Dendritic cell treated with granulocyte-macrophage colony-stimulating factor and Interleukin-4, amounts not matched to agents 40 ng/mL and 50 ng/mL, for 4 days (primary cell): ENCODE measurements at regions not wholly inside any gene's neighbourhood (a gene's known extent, or its start where the extent isn't known, plus 50 kb on each side); places are given as distances from the start of the nearest gene placed in this dataset.

Experiments
- H3K27ac Mint-ChIP-seq: one replicate; pipeline ENCODE4 v1.8.0; 2022; ENCODE audit warnings: mild to moderate bottlenecking, mixed read lengths
- H3K27me3 Mint-ChIP-seq: one replicate; pipeline ENCODE4 v1.8.0; 2022; ENCODE audit warnings: mild to moderate bottlenecking, mixed read lengths
- H3K36me3 Mint-ChIP-seq: one replicate; pipeline ENCODE4 v1.8.0; 2022; ENCODE audit warnings: low read depth, mixed read lengths
- H3K4me1 Mint-ChIP-seq: one replicate; pipeline ENCODE4 v1.8.0; 2022; ENCODE audit warnings: low read depth, mixed read lengths
- H3K4me3 Mint-ChIP-seq: one replicate; pipeline ENCODE4 v1.8.0; 2022; ENCODE audit warnings: mild to moderate bottlenecking, moderate library complexity, mixed read lengths
- H3K9me3 Mint-ChIP-seq: one replicate; pipeline ENCODE4 v1.8.0; 2022; ENCODE audit warnings: mixed read lengths
- intact Hi-C: fragments of 100-400 bp; cut with micrococcal nuclease; formaldehyde crosslinking; loops from one replicate; pipeline ENCODE4 v1.15.0; 2022

DNA sequence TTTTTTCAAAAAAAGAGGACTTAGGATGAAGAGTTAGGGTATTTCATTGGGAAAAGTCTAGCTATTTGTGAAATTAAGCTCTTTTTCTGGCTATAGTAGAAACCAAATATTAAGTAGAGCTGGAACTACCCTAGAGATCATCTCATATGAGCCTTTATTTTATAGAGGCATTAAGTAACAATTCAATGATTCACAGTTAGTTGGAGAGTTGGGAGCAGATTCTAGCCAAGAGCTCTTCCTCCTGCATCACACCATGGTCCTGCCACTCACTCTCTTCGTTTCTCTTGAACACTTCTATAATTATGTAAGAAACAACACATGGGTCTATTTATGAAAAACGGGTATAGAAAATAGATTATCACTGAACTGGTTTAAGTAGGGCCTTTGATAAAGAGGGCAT, 76.1 kb upstream of the ANK3 start:
- Mint-ChIP-seq H3K27ac (no peak overlapping the region), H3K27me3 (no peaks in the 10 kb centered on the region), H3K36me3 (no peaks in the 10 kb centered on the region), H3K4me1 (peaks cover 6% of the 10 kb centered on the region), H3K9me3 (no peaks in the 10 kb centered on the region), H3K4me3 (no peak overlapping the region)
- intact Hi-C loops = no loop called here

DNA sequence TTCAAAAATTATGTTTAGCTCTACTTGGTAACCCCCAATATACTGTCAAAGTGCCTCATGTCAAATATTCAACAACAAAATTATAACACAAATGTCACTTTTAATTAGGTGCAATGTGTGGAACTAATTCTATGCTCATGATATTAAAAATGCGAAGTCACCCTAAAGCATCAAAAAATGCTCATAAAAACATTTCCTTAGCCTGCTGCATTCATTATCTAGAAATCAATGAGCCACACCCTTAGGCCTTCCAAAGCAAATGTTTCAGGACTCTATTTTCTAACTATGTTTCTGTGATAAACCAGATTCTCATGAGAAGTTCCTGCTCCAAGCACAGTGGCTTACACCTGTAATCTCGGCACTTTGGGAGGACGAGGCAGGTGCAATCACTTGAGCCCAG, 75.0 kb upstream of the ANK3 start:
- H3K27ac Mint-ChIP-seq = no peak overlapping the region
- no peaks in the 10 kb centered on the region for H3K9me3 Mint-ChIP-seq
- H3K27me3 Mint-ChIP-seq = no peaks in the 10 kb centered on the region

GRCh38 chr10:60463746-60464145, 74.1 kb upstream of the ANK3 start:
- Mint-ChIP-seq H3K4me1 (peaks cover 6% of the 10 kb centered on the region), H3K27me3 (no peaks in the 10 kb centered on the region), H3K4me3 (no peak overlapping the region), H3K27ac (no peak overlapping the region), H3K9me3 (no peaks in the 10 kb centered on the region), H3K36me3 (no peaks in the 10 kb centered on the region)
- intact Hi-C loops = no loop called here

More for the DNA sequence above, 75.0 kb upstream of the ANK3 start:
- no peaks in the 10 kb centered on the region for H3K36me3 Mint-ChIP-seq
- H3K4me3 Mint-ChIP-seq = no peak overlapping the region
- peaks cover 6% of the 10 kb centered on the region for H3K4me1 Mint-ChIP-seq
- intact Hi-C loops = no loop called here

DNA sequence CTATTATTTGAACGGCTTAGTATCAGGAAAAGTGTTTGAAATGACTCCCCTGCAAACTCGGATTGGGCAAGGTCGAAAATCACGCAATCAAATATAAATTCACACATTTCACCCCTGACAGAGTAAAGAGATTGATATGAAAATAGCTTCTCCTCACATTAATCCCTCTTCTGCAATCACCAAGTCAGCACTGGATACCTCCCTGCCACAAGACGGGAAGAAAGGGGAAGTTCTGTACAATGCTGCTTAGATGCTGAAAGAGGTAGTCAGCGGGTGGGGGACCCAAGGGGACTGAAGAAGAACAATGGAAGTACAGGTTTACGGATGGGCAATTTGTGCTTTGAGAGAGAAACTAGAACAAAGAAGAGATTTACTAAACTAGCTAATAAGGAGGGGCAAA, 72.0 kb upstream of the ANK3 start:
- Mint-ChIP-seq H3K9me3 (no peaks in the 10 kb centered on the region), H3K27ac (peak overlapping the region; percentile 1), H3K4me1 (peaks cover 6% of the 10 kb centered on the region), H3K36me3 (no peaks in the 10 kb centered on the region), H3K27me3 (peaks cover 1% of the 10 kb centered on the region), H3K4me3 (no peak overlapping the region)
- intact Hi-C loops = no loop called here

DNA sequence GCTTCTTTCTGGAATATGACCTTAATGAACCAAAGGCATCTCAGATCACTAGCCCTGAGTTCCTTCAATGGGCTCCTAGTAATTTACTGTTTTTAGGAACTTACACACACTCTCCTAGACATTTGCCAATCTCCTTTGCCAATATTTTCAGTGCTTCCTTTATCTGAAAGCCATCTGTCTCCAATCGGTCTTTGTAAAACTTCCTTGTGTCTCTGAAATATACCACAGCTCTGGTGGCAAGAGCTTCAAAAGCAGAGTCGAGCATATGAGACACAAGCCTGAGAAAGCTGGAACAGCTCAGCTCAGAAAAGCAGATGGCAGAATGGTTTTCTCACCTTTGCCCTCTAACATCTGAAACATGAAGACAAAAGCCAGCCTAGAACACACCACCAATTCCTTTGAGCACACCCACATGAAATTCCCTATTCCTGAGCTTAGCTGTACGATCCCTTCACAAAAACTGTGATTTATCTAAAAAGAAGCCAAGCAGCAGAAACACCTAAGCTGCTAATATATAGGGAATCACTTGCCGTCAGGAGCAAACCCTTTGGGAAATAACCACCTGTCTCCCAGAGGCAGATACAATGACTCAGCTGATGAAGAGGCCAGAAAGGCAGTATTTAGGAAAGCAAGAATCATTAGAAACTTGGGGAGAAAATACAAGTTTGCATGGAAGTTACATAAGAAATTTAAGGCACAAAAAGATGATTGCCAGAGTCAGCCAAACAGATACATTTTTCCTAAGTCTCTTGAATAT, 70.2 kb upstream of the ANK3 start:
- H3K9me3 Mint-ChIP-seq = no peaks in the 10 kb centered on the region
- H3K36me3 Mint-ChIP-seq = no peaks in the 10 kb centered on the region
- intact Hi-C loops = no loop called here
- peaks cover 6% of the 10 kb centered on the region for H3K4me1 Mint-ChIP-seq
- H3K27me3 Mint-ChIP-seq = peaks cover 1% of the 10 kb centered on the region
- H3K27ac Mint-ChIP-seq = no peak overlapping the region
- H3K4me3 Mint-ChIP-seq = no peak overlapping the region

DNA sequence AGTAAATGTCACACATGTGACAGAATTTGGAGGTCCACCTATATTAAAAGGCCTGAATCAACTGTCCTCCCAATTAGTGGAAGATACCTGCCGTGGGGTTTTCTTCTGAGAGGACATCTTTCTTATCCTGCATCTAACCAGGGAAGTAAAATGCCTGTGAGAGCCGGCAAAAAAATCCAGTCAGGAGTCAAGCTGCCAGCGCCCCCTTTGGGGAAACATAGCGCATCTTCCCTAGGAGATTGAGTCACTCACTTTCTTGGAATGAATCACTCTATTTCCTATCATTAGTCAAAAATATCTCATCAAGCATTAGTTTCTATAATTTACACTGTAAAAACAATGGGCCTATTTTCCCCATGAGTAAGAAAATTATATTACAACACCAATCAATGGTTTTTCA, 66.4 kb upstream of the ANK3 start:
- Mint-ChIP-seq H3K4me1 (peaks cover 5% of the 10 kb centered on the region), H3K27me3 (peaks cover 1% of the 10 kb centered on the region), H3K27ac (no peak overlapping the region), H3K4me3 (no peak overlapping the region), H3K36me3 (no peaks in the 10 kb centered on the region), H3K9me3 (no peaks in the 10 kb centered on the region)
- intact Hi-C loops = no loop called here

DNA sequence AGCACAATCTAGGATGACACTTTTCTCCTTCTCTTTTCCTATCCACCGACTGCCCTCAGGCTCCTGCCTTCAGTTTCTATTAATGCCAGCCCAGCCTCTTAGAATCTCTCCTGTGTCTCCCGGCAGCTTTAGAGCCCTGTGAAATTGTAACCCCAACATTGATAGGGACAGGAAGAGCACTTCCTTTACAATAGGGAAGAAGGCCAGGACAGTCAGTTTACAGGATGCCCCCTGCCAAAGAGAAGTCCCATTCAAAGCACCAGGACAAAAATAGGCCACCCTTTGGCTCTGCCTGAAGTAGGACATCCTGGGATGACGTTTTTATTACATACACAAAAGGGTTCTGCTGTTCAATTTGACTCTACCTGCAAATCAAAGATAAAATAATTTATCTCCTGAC, 64.7 kb upstream of the ANK3 start:
- Mint-ChIP-seq H3K36me3 (no peaks in the 10 kb centered on the region), H3K27me3 (peaks cover 1% of the 10 kb centered on the region), H3K27ac (no peak overlapping the region), H3K4me1 (peaks cover 5% of the 10 kb centered on the region), H3K4me3 (no peak overlapping the region), H3K9me3 (no peaks in the 10 kb centered on the region)
- intact Hi-C loops = no loop called here

DNA sequence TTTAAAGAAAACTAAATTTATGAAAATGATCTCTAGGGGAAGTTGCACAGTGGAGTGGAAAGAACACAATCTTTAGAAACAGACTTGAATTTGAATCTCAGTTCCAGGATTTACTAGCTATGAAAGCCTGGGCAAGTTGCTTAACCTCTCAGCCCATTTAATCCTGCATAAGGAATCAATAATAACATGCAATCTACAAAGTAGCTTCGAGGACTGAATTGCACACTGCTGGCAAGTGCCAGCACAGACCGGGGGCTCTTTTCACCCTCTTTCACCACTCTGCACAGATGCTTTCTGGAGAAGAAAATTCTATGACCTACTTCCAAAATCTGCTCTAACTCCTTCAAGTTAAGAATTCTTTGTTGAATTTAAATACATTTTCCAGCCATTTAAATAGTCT, 63.4 kb upstream of the ANK3 start:
- Mint-ChIP-seq H3K4me1 (peaks cover 5% of the 10 kb centered on the region), H3K4me3 (no peak overlapping the region), H3K9me3 (no peaks in the 10 kb centered on the region), H3K36me3 (no peaks in the 10 kb centered on the region), H3K27ac (no peak overlapping the region), H3K27me3 (peaks cover 1% of the 10 kb centered on the region)
- intact Hi-C loops = no loop called here

DNA sequence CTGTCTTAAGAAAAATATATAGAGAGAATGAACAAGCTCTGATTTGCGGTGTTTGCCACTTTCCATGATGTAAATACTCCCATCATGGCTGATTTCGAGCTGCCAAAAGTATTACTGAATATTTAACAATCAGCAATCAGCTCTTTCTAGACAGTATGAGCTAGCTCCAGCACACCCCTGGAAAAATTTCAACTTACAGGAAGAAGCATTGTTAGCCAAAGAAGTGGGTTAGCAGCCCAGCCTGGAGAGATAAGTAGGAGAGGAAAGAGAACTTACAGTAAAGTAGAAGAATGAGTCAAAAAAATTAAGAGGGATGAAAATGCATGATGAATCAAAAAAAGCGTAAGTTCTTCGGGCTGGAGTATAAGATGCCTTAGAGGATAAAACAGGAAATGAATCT, 60.6 kb upstream of the ANK3 start:
- no peak overlapping the region for H3K4me3 Mint-ChIP-seq
- intact Hi-C loops = no loop called here
- H3K36me3 Mint-ChIP-seq = no peaks in the 10 kb centered on the region
- no peak overlapping the region for H3K27ac Mint-ChIP-seq
- H3K9me3 Mint-ChIP-seq = no peaks in the 10 kb centered on the region
- H3K27me3 Mint-ChIP-seq = no peaks in the 10 kb centered on the region
- peaks cover 14% of the 10 kb centered on the region for H3K4me1 Mint-ChIP-seq

GRCh38 chr10:60448246-60448645, 58.6 kb upstream of the ANK3 start:
- Mint-ChIP-seq H3K4me1 (peaks cover 9% of the 10 kb centered on the region), H3K9me3 (no peaks in the 10 kb centered on the region), H3K27ac (no peak overlapping the region), H3K4me3 (no peak overlapping the region), H3K27me3 (no peaks in the 10 kb centered on the region), H3K36me3 (no peaks in the 10 kb centered on the region)
- intact Hi-C loops = no loop called here

- H3K27ac Mint-ChIP-seq = no peak overlapping the region
Observed at GRCh38 chr10:60446851-60447250, 57.2 kb upstream of the ANK3 start.

DNA sequence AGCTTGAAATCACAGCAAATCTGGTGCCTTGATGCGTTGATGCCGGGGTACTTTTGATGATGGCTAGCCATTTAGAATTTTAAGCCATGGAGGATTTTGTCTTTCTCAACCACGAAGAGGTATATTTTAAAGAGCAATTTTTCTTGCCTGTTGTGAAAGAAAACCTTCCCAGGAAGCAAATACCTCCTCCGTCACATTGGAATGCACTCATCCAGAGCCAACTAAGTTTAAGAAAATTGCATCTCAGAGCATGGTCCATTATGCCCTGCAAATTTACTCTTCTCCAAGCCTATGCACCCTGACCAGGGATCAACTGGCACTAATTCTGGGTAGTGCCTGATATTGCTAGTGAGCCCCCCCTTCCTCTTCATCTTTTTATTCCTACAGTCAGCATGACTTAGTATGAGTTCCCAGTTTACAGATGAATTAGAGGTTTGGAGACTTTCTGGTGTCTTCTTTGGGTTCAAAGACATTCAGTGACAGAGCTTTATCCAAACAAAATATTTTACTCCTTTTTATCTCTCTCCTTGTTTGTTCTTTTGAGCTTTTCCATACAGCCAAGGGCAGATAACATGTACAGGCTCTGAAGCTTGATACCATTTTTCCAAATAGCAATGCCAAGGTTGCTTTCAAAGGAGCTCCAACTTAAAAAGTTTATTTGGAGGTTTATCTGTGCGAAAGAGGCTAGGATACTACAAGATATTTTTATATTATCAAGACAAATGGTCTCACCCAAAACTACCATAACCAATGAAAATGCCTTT, 56.6 kb upstream of the ANK3 start:
- Mint-ChIP-seq H3K9me3 (no peaks in the 10 kb centered on the region), H3K4me3 (no peak overlapping the region), H3K36me3 (no peaks in the 10 kb centered on the region), H3K27ac (no peak overlapping the region), H3K4me1 (peaks cover 9% of the 10 kb centered on the region), H3K27me3 (peaks cover 1% of the 10 kb centered on the region)
- intact Hi-C loops = no loop called here

More at GRCh38 chr10:60446851-60447250, 57.2 kb upstream of the ANK3 start:
- intact Hi-C loops = no loop called here
- H3K27me3 Mint-ChIP-seq = peaks cover 1% of the 10 kb centered on the region
- H3K9me3 Mint-ChIP-seq = no peaks in the 10 kb centered on the region
- H3K36me3 Mint-ChIP-seq = no peaks in the 10 kb centered on the region
- H3K4me3 Mint-ChIP-seq = no peak overlapping the region
- peaks cover 9% of the 10 kb centered on the region for H3K4me1 Mint-ChIP-seq

DNA sequence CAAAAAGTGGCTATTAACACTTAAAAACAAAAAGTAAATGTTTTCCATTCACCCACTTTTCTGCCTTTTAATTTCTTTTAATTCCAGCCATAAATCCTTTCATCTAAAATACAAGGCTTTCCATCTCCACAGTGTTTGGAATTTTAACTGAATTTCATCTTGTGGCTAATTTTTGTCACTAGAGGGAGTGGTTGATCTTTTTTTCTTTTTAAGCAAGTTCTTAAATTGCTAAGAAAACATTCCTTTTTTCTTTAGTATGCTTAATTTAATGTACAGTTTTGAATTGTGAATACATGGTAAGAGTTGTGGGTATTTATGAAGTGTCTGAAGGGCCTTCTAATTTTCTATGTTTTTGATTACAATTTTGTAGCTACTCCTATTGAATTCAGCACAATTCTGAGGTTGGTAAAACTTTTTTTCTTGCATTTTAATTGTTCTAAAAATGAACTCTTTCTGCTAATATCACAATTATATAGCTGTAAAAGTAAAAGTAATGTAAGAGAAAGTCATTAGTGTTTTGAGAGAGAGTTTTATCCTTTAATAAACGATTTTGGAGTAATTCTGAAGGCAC, 54.9 kb upstream of the ANK3 start:
- Mint-ChIP-seq H3K4me1 (peaks cover 9% of the 10 kb centered on the region), H3K4me3 (no peak overlapping the region), H3K27me3 (peaks cover 2% of the 10 kb centered on the region), H3K9me3 (no peaks in the 10 kb centered on the region), H3K27ac (no peak overlapping the region), H3K36me3 (no peaks in the 10 kb centered on the region)
- intact Hi-C loops = loop anchor here (1.0 to 2.0 kb wide), 2 partner anchors 203 to 324 kb away; no protein-coding TSS in a partner anchor

DNA sequence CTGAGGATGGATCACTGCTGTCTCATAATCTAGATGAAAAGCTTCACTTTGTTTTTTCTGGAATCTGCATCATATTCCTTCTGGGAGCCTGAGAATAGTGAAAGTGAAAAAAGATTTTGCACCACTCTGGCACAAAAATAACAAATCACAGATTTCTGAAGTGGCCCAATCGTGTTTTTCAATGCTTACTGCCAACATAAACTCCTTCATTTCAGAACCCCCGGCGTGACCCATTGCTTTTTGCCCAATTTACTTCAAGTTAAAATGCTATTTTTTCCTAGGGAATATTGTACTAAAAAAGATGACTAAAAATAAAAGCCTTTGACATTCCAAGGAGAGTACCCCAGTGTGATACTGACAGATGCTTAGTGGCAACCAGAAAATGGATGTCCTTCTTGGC, 53.7 kb upstream of the ANK3 start:
- Mint-ChIP-seq H3K4me3 (no peak overlapping the region), H3K36me3 (no peaks in the 10 kb centered on the region), H3K4me1 (peaks cover 9% of the 10 kb centered on the region), H3K27ac (no peak overlapping the region), H3K27me3 (peaks cover 2% of the 10 kb centered on the region), H3K9me3 (no peaks in the 10 kb centered on the region)
- intact Hi-C loops = no loop called here
